ENCODE measurements at regions not wholly inside any gene's neighbourhood (a gene's known extent, or its start where the extent isn't known, plus 50 kb on each side); places are given as distances from the start of the nearest gene placed in this dataset.

DNA sequence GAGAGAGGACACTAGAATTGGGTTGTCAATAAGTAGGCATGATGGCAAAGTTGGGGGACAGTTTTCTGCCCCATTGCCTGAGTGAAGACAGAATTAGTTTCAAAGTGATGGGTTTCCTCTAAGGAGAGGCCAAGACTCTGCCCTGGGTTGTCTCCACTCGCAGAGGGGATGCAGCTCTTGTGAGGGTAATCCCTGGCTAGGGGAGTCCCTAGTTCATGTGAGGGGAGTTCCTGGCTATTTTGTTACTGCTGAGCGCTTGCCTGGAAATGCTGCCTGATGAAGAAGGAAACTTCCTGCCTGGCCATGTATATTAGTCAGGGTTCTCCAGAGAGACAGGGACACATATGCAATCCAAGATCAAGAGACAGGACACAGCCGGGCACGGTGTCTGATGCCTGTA lies 501.5 kb downstream of the BCL11A start:
- no peak overlapping the region for H3K27ac ChIP-seq (ENCODE audit: low read depth, low read length, poor library complexity, severe bottlenecking)
- H3K4me1 ChIP-seq (ENCODE audit: insufficient read depth, low read length, severe bottlenecking): no peaks in the 10 kb centered on the region
- no peaks in the 10 kb centered on the region for H3K79me2 ChIP-seq (ENCODE audit: insufficient read depth, low read length)
- H3K4me2 ChIP-seq (ENCODE audit: low read length): no peak overlapping the region
- H3K9ac ChIP-seq (ENCODE audit: low read length): no peak overlapping the region
- no peaks in the 10 kb centered on the region for H3K36me3 ChIP-seq (ENCODE audit: insufficient read depth, low read length)
- no peaks in the 10 kb centered on the region for H3K9me3 ChIP-seq (ENCODE audit: low read length)
- H3K27me3 ChIP-seq (ENCODE audit: insufficient read depth, low read length): no peaks in the 10 kb centered on the region
- no peak overlapping the region for H3K4me3 ChIP-seq (ENCODE audit: low read depth, low read length, poor library complexity, severe bottlenecking)
- TF ChIP-seq, protein P1, sequence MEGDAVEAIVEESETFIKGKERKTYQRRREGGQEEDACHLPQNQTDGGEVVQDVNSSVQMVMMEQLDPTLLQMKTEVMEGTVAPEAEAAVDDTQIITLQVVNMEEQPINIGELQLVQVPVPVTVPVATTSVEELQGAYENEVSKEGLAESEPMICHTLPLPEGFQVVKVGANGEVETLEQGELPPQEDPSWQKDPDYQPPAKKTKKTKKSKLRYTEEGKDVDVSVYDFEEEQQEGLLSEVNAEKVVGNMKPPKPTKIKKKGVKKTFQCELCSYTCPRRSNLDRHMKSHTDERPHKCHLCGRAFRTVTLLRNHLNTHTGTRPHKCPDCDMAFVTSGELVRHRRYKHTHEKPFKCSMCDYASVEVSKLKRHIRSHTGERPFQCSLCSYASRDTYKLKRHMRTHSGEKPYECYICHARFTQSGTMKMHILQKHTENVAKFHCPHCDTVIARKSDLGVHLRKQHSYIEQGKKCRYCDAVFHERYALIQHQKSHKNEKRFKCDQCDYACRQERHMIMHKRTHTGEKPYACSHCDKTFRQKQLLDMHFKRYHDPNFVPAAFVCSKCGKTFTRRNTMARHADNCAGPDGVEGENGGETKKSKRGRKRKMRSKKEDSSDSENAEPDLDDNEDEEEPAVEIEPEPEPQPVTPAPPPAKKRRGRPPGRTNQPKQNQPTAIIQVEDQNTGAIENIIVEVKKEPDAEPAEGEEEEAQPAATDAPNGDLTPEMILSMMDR (IDR thresholded peaks at IDR 0.05; ENCODE audit: low read length): no peak
- no peak for TF ChIP-seq EZH2 (IDR thresholded peaks at IDR 0.05; ENCODE audit: borderline replicate concordance, low read length)
- no peaks in the 10 kb centered on the region for H3K9me2 ChIP-seq (ENCODE audit: low read depth, low read length)
- no peaks in the 10 kb centered on the region for H3F3A ChIP-seq (ENCODE audit: insufficient read depth, low read length)
- no peaks in the 10 kb centered on the region for H4K20me1 ChIP-seq (ENCODE audit: insufficient read depth, low read length)
- H2AFZ ChIP-seq (ENCODE audit: low read length): no peak overlapping the region

DNA sequence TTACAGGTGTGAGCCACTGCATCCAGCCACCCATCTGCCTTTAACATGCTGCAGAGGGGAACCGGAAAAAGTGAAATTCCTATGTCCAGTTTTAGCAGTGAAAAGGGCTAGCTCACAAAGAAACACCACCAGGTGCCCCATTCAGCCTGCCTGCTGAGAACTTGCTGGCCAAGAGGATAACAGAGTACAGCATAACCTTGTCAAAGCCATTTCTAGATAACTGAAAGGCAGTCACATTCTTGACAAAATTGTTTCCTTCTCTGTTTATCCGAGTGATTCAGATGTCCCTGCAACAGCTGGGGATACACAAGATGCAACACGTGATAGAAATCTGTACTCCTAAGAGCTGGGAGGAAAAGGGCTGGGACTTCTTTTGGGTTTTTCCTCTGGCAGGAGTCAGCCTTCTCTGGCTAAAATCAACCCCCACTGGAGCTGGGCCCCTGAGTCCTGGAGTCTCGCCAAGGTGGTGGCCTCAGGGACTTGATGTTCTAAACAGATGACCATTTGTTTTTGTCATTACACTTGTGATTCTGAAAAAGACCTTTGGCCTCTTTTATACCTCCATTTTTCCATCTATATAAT lies 505.4 kb downstream of the BCL11A start:
- H3K9me2 ChIP-seq (ENCODE audit: low read depth, low read length): no peaks in the 10 kb centered on the region
- H3K4me3 ChIP-seq (ENCODE audit: low read depth, low read length, poor library complexity, severe bottlenecking): no peak overlapping the region
- no peaks in the 10 kb centered on the region for H3K27me3 ChIP-seq (ENCODE audit: insufficient read depth, low read length)
- no peaks in the 10 kb centered on the region for H3K9me3 ChIP-seq (ENCODE audit: low read length)
- no peaks in the 10 kb centered on the region for H3K79me2 ChIP-seq (ENCODE audit: insufficient read depth, low read length)
- TF ChIP-seq, protein P1 (IDR thresholded peaks at IDR 0.05; ENCODE audit: low read length): no peak
- no peak for TF ChIP-seq EZH2 (IDR thresholded peaks at IDR 0.05; ENCODE audit: borderline replicate concordance, low read length)
- no peak overlapping the region for H2AFZ ChIP-seq (ENCODE audit: low read length)
- H3K9ac ChIP-seq (ENCODE audit: low read length): no peak overlapping the region
- H3K4me1 ChIP-seq (ENCODE audit: insufficient read depth, low read length, severe bottlenecking): no peaks in the 10 kb centered on the region
- no peak overlapping the region for H3K4me2 ChIP-seq (ENCODE audit: low read length)
- H3K36me3 ChIP-seq (ENCODE audit: insufficient read depth, low read length): no peaks in the 10 kb centered on the region
- no peak overlapping the region for H3K27ac ChIP-seq (ENCODE audit: low read depth, low read length, poor library complexity, severe bottlenecking)
- H4K20me1 ChIP-seq (ENCODE audit: insufficient read depth, low read length): no peaks in the 10 kb centered on the region
- H3F3A ChIP-seq (ENCODE audit: insufficient read depth, low read length): no peaks in the 10 kb centered on the region

DNA sequence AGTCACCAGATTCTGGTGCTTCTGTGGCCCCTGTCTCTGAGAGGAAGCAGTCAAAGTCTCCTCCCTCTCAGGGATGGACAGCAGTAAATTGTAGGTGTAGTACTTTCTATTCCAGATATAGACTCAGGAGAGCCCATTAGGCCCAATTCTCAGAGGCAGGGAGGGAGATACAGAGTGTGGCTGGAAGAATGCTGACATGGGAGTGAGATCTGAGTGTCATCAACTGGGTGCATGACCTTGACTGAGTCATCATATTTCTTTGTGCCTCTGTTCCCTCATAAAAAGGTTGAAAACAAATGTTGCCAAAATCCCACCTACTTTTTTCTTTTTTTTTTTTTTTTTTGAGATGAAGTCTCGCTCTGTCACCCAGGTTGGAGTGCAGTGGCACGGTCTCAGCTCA lies 506.1 kb downstream of the BCL11A start:
- H3K36me3 ChIP-seq (ENCODE audit: insufficient read depth, low read length): no peaks in the 10 kb centered on the region
- H3K27ac ChIP-seq (ENCODE audit: low read depth, low read length, poor library complexity, severe bottlenecking): no peak overlapping the region
- H2AFZ ChIP-seq (ENCODE audit: low read length): no peak overlapping the region
- no peak overlapping the region for H3K4me2 ChIP-seq (ENCODE audit: low read length)
- no peak overlapping the region for H3K4me3 ChIP-seq (ENCODE audit: low read depth, low read length, poor library complexity, severe bottlenecking)
- no peaks in the 10 kb centered on the region for H3K79me2 ChIP-seq (ENCODE audit: insufficient read depth, low read length)
- H3K9me2 ChIP-seq (ENCODE audit: low read depth, low read length): no peaks in the 10 kb centered on the region
- H3K9me3 ChIP-seq (ENCODE audit: low read length): no peaks in the 10 kb centered on the region
- no peaks in the 10 kb centered on the region for H3K4me1 ChIP-seq (ENCODE audit: insufficient read depth, low read length, severe bottlenecking)
- TF ChIP-seq, protein P1 (IDR thresholded peaks at IDR 0.05; ENCODE audit: low read length): no peak
- no peak for TF ChIP-seq EZH2 (IDR thresholded peaks at IDR 0.05; ENCODE audit: borderline replicate concordance, low read length)
- no peak overlapping the region for H3K9ac ChIP-seq (ENCODE audit: low read length)
- no peaks in the 10 kb centered on the region for H3F3A ChIP-seq (ENCODE audit: insufficient read depth, low read length)
- H4K20me1 ChIP-seq (ENCODE audit: insufficient read depth, low read length): no peaks in the 10 kb centered on the region
- no peaks in the 10 kb centered on the region for H3K27me3 ChIP-seq (ENCODE audit: insufficient read depth, low read length)

Measured in OCI-LY1 (cell line).